Stomach (tissue), 4 donors: ENCODE measurements at regions not wholly inside any gene's neighbourhood (a gene's known extent, or its start where the extent isn't known, plus 50 kb on each side); places are given as distances from the start of the nearest gene placed in this dataset.

ENCODE experiments used
- EP300 ChIP-seq: sonication (generic); formaldehyde crosslinking; IDR thresholded peaks from one replicate; pipeline ENCODE4 v1.6.1; 2017; ENCODE audit warnings: antibody characterized with exemption
- POLR2AphosphoS5 ChIP-seq, 3 donors: sonication (generic); formaldehyde crosslinking; IDR thresholded peaks; one replicate each; pipeline ENCODE4 v1.6.1; 2016; ENCODE audit warnings: antibody characterized with exemption in 3 of 3
- TF ChIP-seq, protein P1 (sequence below), 7 experiments: fragments of 450-650 bp in 4 of 7; fragments of 200-600 bp in 3 of 7; sonication (generic) in 3 of 7; IDR thresholded peaks; one replicate each; pipeline ENCODE4 v1.5.1; 2016 to 2019; ENCODE audit warnings: antibody characterized with exemption in 7 of 7, control low read depth in 2 of 7, mild to moderate bottlenecking in 1 of 7

- TF ChIP-seq, protein P1, sequence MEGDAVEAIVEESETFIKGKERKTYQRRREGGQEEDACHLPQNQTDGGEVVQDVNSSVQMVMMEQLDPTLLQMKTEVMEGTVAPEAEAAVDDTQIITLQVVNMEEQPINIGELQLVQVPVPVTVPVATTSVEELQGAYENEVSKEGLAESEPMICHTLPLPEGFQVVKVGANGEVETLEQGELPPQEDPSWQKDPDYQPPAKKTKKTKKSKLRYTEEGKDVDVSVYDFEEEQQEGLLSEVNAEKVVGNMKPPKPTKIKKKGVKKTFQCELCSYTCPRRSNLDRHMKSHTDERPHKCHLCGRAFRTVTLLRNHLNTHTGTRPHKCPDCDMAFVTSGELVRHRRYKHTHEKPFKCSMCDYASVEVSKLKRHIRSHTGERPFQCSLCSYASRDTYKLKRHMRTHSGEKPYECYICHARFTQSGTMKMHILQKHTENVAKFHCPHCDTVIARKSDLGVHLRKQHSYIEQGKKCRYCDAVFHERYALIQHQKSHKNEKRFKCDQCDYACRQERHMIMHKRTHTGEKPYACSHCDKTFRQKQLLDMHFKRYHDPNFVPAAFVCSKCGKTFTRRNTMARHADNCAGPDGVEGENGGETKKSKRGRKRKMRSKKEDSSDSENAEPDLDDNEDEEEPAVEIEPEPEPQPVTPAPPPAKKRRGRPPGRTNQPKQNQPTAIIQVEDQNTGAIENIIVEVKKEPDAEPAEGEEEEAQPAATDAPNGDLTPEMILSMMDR (IDR thresholded peaks at IDR 0.05) = no peak
- TF ChIP-seq POLR2AphosphoS5 (IDR thresholded peaks at IDR 0.05) = no peak
- TF ChIP-seq EP300 = no peak
Measured at GRCh38 chr5:142531977-142532780, 153.7 kb downstream of the FGF1 start.
